IMR-90 (cell line): ENCODE measurements at regions not wholly inside any gene's neighbourhood (a gene's known extent, or its start where the extent isn't known, plus 50 kb on each side); places are given as distances from the start of the nearest gene placed in this dataset.

Source experiments
- ATAC-seq: fragments of 200-7000 bp; cut with Tn5 transposase; 2 replicates; pipeline ENCODE4 v1.9.1; 2020; ENCODE audit warnings: low read depth, mild to moderate bottlenecking, moderate library complexity
- BruUV-seq: library from RNA; stranded (reverse); fragments of 400-500 nt; replicated peaks from 2 replicates; lab custom pipeline; 2021; lab: Mats Ljungman, UMichigan
- CTCF ChIA-PET: fragments of 300-600 bp; formaldehyde crosslinking; extraction: SDS; loops from one replicate; lab custom pipeline; 2021; ENCODE audit warnings: antibody characterized with exemption; lab: Yijun Ruan, JAX
- POLR2A ChIA-PET: fragments of 300-600 bp; sonication (Branson Sonifier 250); formaldehyde crosslinking; loops from one replicate; lab custom pipeline; 2022; ENCODE audit warnings: antibody characterized with exemption; ENCODE audit not compliant: unreplicated experiment; lab: Charles Lee
- DNase-seq: peaks from one replicate; pipeline ENCODE4 v3.0.0; 2013
- H2AFZ ChIP-seq: replicated peaks from 2 replicates; pipeline ENCODE3; 2013; ENCODE audit warnings: low read length, mild to moderate bottlenecking; ENCODE audit not compliant: poor library complexity
- H2AK5ac ChIP-seq: 2 replicates; pipeline ENCODE4 v1.6.1; 2013; ENCODE audit warnings: low read depth, low read length, inconsistent platforms
- H2AK9ac ChIP-seq: replicated peaks from 2 replicates; pipeline ENCODE3; 2013; ENCODE audit warnings: mild to moderate bottlenecking, low read depth, low read length, moderate library complexity; ENCODE audit not compliant: poor library complexity
- H2BK120ac ChIP-seq: 2 replicates; pipeline ENCODE4 v1.6.1; 2013; ENCODE audit warnings: low read depth, low read length, inconsistent platforms
- H2BK15ac ChIP-seq: 3 replicates; pipeline ENCODE4 v1.6.1; 2013; ENCODE audit warnings: low read depth, low read length, inconsistent platforms
- H2BK20ac ChIP-seq: 2 replicates; pipeline ENCODE4 v1.6.1; 2013; ENCODE audit warnings: low read depth, mild to moderate bottlenecking, inconsistent platforms, low read length, moderate library complexity
- H2BK5ac ChIP-seq: 2 replicates; pipeline ENCODE4 v1.6.1; 2013; ENCODE audit warnings: mild to moderate bottlenecking, low read depth, low read length, inconsistent platforms; ENCODE audit not compliant: poor library complexity, severe bottlenecking
- H3K14ac ChIP-seq: replicated peaks from 2 replicates; pipeline ENCODE4 v1.6.1; 2013; ENCODE audit warnings: low read depth, low read length, inconsistent platforms
- H3K18ac ChIP-seq: 2 replicates; pipeline ENCODE4 v1.6.1; 2013; ENCODE audit warnings: low read depth, low read length, control low read depth
- H3K23ac ChIP-seq: 2 replicates; pipeline ENCODE4 v1.6.1; 2013; ENCODE audit warnings: low read depth, low read length, inconsistent platforms
- H3K27ac ChIP-seq: 2 replicates; pipeline ENCODE4 v1.5.1; 2013; ENCODE audit warnings: mild to moderate bottlenecking, control low read depth, low read length; ENCODE audit not compliant: insufficient read depth
- H3K27me3 ChIP-seq: 2 replicates; pipeline ENCODE4 v1.6.1; 2013; ENCODE audit warnings: low read length; ENCODE audit not compliant: control insufficient read depth, insufficient read depth
- H3K36me3 ChIP-seq: 2 replicates; pipeline ENCODE4 v1.6.1; 2013; ENCODE audit warnings: low read length, mixed read lengths; ENCODE audit not compliant: control insufficient read depth, insufficient read depth
- H3K4ac ChIP-seq: 2 replicates; pipeline ENCODE4 v1.6.1; 2013; ENCODE audit warnings: low read depth, low read length, inconsistent platforms
- H3K4me1 ChIP-seq: 2 replicates; pipeline ENCODE4 v1.6.1; 2013; ENCODE audit warnings: low read length, mixed read lengths; ENCODE audit not compliant: control insufficient read depth, insufficient read depth
- H3K4me2 ChIP-seq: 2 replicates; pipeline ENCODE4 v1.6.1; 2013; ENCODE audit warnings: low read depth, mild to moderate bottlenecking, control low read depth, low read length, moderate library complexity
- H3K4me3 ChIP-seq: 2 replicates; pipeline ENCODE4 v1.5.1; 2013; ENCODE audit warnings: low read depth, mild to moderate bottlenecking, control low read depth, low read length, moderate library complexity; ENCODE audit not compliant: insufficient read depth
- H3K56ac ChIP-seq: 2 replicates; pipeline ENCODE4 v1.6.1; 2013; ENCODE audit warnings: low read length, inconsistent platforms; ENCODE audit not compliant: insufficient read depth; ENCODE audit errors: extremely low read depth
- H3K79me1 ChIP-seq, 2 experiments: 2 replicates each; pipeline ENCODE4 v1.6.1; 2013; ENCODE audit warnings: low read length in 2 of 2, inconsistent platforms in 1 of 2, low read depth in 1 of 2
- H3K9ac ChIP-seq: 2 replicates; pipeline ENCODE4 v1.6.1; 2013; ENCODE audit warnings: low read depth, low read length, control low read depth
- H3K9me1 ChIP-seq: 2 replicates; pipeline ENCODE4 v1.6.1; 2013; ENCODE audit warnings: low read length, inconsistent platforms; ENCODE audit not compliant: insufficient read depth
- H3K9me3 ChIP-seq: 2 replicates; pipeline ENCODE4 v1.6.1; 2013; ENCODE audit warnings: low read length; ENCODE audit not compliant: control insufficient read depth, insufficient read depth
- H4K20me1 ChIP-seq: 2 replicates; pipeline ENCODE4 v1.6.1; 2013; ENCODE audit warnings: low read length, inconsistent platforms; ENCODE audit not compliant: insufficient read depth
- H4K5ac ChIP-seq: 2 replicates; pipeline ENCODE4 v1.6.1; 2013; ENCODE audit warnings: mild to moderate bottlenecking, low read depth, low read length, control low read depth
- H4K8ac ChIP-seq, 2 experiments: 2 replicates each; pipeline ENCODE4 v1.6.1; 2013; ENCODE audit warnings: low read depth in 2 of 2, low read length in 2 of 2, control low read depth in 1 of 2, inconsistent platforms in 1 of 2
- H4K91ac ChIP-seq: 2 replicates; pipeline ENCODE4 v1.6.1; 2013; ENCODE audit warnings: low read depth, low read length, inconsistent platforms; ENCODE audit not compliant: insufficient read depth
- MAFK ChIP-seq: IDR thresholded peaks from 2 replicates; pipeline ENCODE4 v1.6.1; 2012; ENCODE audit warnings: low read depth, low read length, improper control_type of control experiment
- MAZ ChIP-seq: IDR thresholded peaks from 2 replicates; pipeline ENCODE4 v1.6.1; 2012; ENCODE audit warnings: low read depth, mild to moderate bottlenecking, low read length, improper control_type of control experiment, moderate library complexity, borderline replicate concordance
- NFE2L2 ChIP-seq: fragments of 150-350 bp; IDR thresholded peaks from 2 replicates; pipeline ENCODE4 v1.6.1; 2016; ENCODE audit warnings: low read depth, mild to moderate bottlenecking, low read length
- RAD21 ChIP-seq: IDR thresholded peaks from 2 replicates; pipeline ENCODE4 v1.6.1; 2012; ENCODE audit warnings: low read length, improper control_type of control experiment
- RCOR1 ChIP-seq: IDR thresholded peaks from 2 replicates; pipeline ENCODE4 v1.6.1; 2012; ENCODE audit warnings: mild to moderate bottlenecking, low read length, improper control_type of control experiment; ENCODE audit not compliant: insufficient replicate concordance
- RFX5 ChIP-seq: IDR thresholded peaks from 2 replicates; pipeline ENCODE4 v1.8.0; 2012; ENCODE audit warnings: low read depth, mild to moderate bottlenecking, low read length, moderate library complexity
- SMC3 ChIP-seq: fragments of 150-350 bp; IDR thresholded peaks from 2 replicates; pipeline ENCODE4 v1.6.1; 2016; ENCODE audit warnings: low read depth, mild to moderate bottlenecking, antibody characterized with exemption, low read length, moderate library complexity
- WGBS, 2 experiments: methylation state at CpG; one replicate each; pipeline versions ENCODE4 v1.1.5 to v1.1.7; 2013; ENCODE audit warnings: missing lambda C conversion rate in 2 of 2; ENCODE audit not compliant: insufficient read length in 1 of 2; ENCODE audit errors: extremely low coverage in 2 of 2; 5-methylcytosine and 5-hydroxymethylcytosine counted together
- dilution Hi-C: fragments of 300-500 bp; cut with HindIII; formaldehyde crosslinking; loops from one replicate; pipeline ENCODE4 v1.14.3; 2018; ENCODE audit warnings: low sequenced_read_pairs; ENCODE audit not compliant: unreplicated experiment
- in situ Hi-C: fragments of 300-500 bp; cut with MboI; formaldehyde crosslinking; loops from 3 replicates; pipeline ENCODE4 v1.14.3; 2019; ENCODE audit warnings: low sequenced_read_pairs, inconsistent platforms, mixed read lengths
- intact Hi-C: fragments of 100-400 bp; cut with micrococcal nuclease; formaldehyde crosslinking; loops from 2 replicates; pipeline ENCODE4 v1.10.0; 2022

- no peak overlapping the region for H3K14ac ChIP-seq
- ChIA-PET POLR2A (no interaction called here), CTCF (interaction anchor here (1.4 kb wide), 1 partner anchor 95 kb away, joined by 7 read pairs; no protein-coding TSS in a partner anchor)
- H2BK5ac ChIP-seq: no peak overlapping the region
- ATAC-seq (no peak), DNase-seq (no peak)
- no peak overlapping the region for H3K4me3 ChIP-seq
- H3K9ac ChIP-seq: no peak overlapping the region
- no CpG with 5 or more reads among the region's 6 CpGs for WGBS, 2 experiments
- intact Hi-C loops: no loop called here
- H2BK15ac ChIP-seq: no peak overlapping the region
- no peak overlapping the region for H4K91ac ChIP-seq
- no peaks in the 10 kb centered on the region for H3K9me1 ChIP-seq
- H4K8ac ChIP-seq: no peak overlapping the region
- no peaks in the 10 kb centered on the region for H4K20me1 ChIP-seq
- no peak overlapping the region for H2BK120ac ChIP-seq
- no peak overlapping the region for H2AK5ac ChIP-seq
- no peaks in the 10 kb centered on the region for H3K9me3 ChIP-seq
- H3K27me3 ChIP-seq: peaks cover 5% of the 10 kb centered on the region; the same call in 1 of the 2 replicates
- H4K5ac ChIP-seq: no peak overlapping the region
- H3K36me3 ChIP-seq: no peaks in the 10 kb centered on the region
- H2BK20ac ChIP-seq: no peak overlapping the region
- in situ Hi-C loops: loop anchor here (25.0 kb wide), 1 partner anchor 692 kb away; no protein-coding TSS in a partner anchor
- no peak overlapping the region for H3K4ac ChIP-seq
- H3K4me1 ChIP-seq: no peaks in the 10 kb centered on the region
- no peaks in the 10 kb centered on the region for H3K79me1 ChIP-seq
- no TSS peak for BruUV-seq
- TF ChIP-seq RAD21: no peak
- no peak for TF ChIP-seq SMC3
- no peak for TF ChIP-seq MAZ
- no peak for TF ChIP-seq RFX5
- no peak for TF ChIP-seq NFE2L2
- no peak for TF ChIP-seq RCOR1
- no peak for TF ChIP-seq MAFK
- H3K4me2 ChIP-seq: no peak overlapping the region
- no peak overlapping the region for H3K23ac ChIP-seq
- no peak overlapping the region for H2AK9ac ChIP-seq
- no peak overlapping the region for H3K18ac ChIP-seq
- H2AFZ ChIP-seq: no peak overlapping the region
- no peak overlapping the region for H3K27ac ChIP-seq
- dilution Hi-C loops: no loop called here
- H3K56ac ChIP-seq: no peak overlapping the region
These were observed 50.3 kb upstream of the ZFR start for GRCh38 chr5:32494827-32495226.
